ENCODE measurements at regions not wholly inside any gene's neighbourhood (a gene's known extent, or its start where the extent isn't known, plus 50 kb on each side); places are given as distances from the start of the nearest gene placed in this dataset.

DNA sequence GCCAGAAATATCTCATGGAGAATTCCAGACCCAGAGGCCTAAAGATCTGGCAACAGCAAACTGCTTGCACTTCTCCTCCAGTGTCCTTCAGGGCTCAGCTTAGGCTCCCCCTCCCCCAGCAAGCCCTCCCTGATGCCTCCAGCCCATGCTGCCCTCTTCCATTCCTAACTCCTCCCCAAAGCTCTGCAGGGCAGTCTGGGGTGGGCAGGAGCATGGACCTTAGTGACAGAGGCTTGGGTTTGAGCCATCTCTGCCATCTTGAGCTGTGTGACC lies 436.8 kb downstream of the PTPRU start:
- H2AFZ ChIP-seq (replicated peaks): no peak overlapping the region
- no peaks in the 10 kb centered on the region for H3K9me3 ChIP-seq (ENCODE audit: low read depth)
- DNase-seq (ENCODE audit: low spot score): no peak
- H3K79me2 ChIP-seq (ENCODE audit: low read depth): no peaks in the 10 kb centered on the region
- H3K9ac ChIP-seq: no peak overlapping the region
- H3K36me3 ChIP-seq: no peaks in the 10 kb centered on the region
- H3K4me1 ChIP-seq: no peaks in the 10 kb centered on the region
- Mint-ChIP-seq H3K36me3 (no peaks in the 10 kb centered on the region), H3K4me3 (peak overlapping the region; percentile 24), H3K4me1 (peaks cover 51% of the 10 kb centered on the region), H3K27me3 (ENCODE audit: insufficient read depth, low read depth) (peaks cover 14% of the 10 kb centered on the region), H3K9me3 (no peaks in the 10 kb centered on the region), H3K27ac (no peak overlapping the region)
- no peaks in the 10 kb centered on the region for H3K27me3 ChIP-seq
- no peak overlapping the region for H3K4me2 ChIP-seq
- no peaks in the 10 kb centered on the region for H4K20me1 ChIP-seq (ENCODE audit: low read depth)
- H3K4me3 ChIP-seq: no peak overlapping the region
- TF ChIP-seq CTCF (IDR thresholded peaks at IDR 0.05) (no peak), EZH2 (IDR thresholded peaks at IDR 0.05) (no peak), EZH2phosphoT487 (IDR thresholded peaks at IDR 0.05) (no peak)
- H3F3A ChIP-seq (ENCODE audit: low read depth): no peaks in the 10 kb centered on the region
- H3K27ac ChIP-seq: no peak overlapping the region

DNA sequence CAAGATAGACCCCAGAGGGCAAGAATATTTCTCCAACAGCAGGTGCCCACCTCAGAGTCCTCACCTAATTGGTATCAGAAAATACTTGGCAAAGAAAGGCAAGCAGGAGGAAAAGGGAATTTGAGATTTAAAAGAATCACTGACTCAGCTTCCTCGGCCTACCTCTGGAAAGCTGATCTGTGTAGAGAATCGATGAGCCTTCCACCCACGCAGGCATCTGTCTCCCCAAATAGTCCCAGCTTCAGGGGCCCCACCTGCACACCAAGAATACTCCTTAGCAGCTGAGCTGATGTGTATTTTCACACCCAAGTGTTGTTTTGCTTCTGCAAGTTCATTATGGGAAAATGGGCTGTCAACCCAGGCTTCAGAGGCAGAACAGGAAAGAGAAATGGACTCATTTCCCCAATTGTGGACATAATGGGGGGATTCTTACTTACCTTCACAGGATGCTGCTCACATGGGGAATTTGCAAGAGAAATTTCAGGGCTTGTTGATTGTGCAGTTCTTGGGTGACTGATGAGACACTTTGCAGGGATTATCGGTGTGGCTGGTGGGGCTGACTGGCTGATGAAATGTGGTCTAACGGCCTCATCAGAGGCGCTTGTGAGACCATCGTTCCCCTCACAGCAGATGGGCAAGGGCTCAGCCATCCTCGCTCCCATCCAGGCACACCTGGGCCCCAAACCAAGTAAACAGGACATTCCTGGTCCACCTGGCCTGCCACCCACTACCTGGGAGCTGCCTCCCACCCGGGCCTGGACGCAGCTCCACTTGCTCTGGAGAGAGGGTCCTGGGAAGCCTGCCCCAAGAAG lies 436.3 kb downstream of the PTPRU start:
- H3K27me3 ChIP-seq: no peaks in the 10 kb centered on the region
- no peak overlapping the region for H3K9ac ChIP-seq
- H3K27ac ChIP-seq: no peak overlapping the region
- TF ChIP-seq EZH2phosphoT487 (IDR thresholded peaks at IDR 0.05): no peak
- TF ChIP-seq CTCF (IDR thresholded peaks at IDR 0.05): no peak
- no peak for TF ChIP-seq EZH2 (IDR thresholded peaks at IDR 0.05)
- H3K4me1 ChIP-seq: no peaks in the 10 kb centered on the region
- H3K4me2 ChIP-seq: no peak overlapping the region
- H2AFZ ChIP-seq (replicated peaks): no peak overlapping the region
- H3K9me3 ChIP-seq (ENCODE audit: low read depth): no peaks in the 10 kb centered on the region
- Mint-ChIP-seq H3K9me3 (no peaks in the 10 kb centered on the region), H3K4me1 (peaks cover 51% of the 10 kb centered on the region), H3K36me3 (no peaks in the 10 kb centered on the region), H3K4me3 (no peak overlapping the region), H3K27me3 (ENCODE audit: insufficient read depth, low read depth) (peaks cover 14% of the 10 kb centered on the region), H3K27ac (peak overlapping the region; percentile 64)
- H3K4me3 ChIP-seq: no peak overlapping the region
- no peaks in the 10 kb centered on the region for H3K79me2 ChIP-seq (ENCODE audit: low read depth)
- H4K20me1 ChIP-seq (ENCODE audit: low read depth): no peaks in the 10 kb centered on the region
- no peak for DNase-seq (ENCODE audit: low spot score)
- H3F3A ChIP-seq (ENCODE audit: low read depth): no peaks in the 10 kb centered on the region
- no peaks in the 10 kb centered on the region for H3K36me3 ChIP-seq

GRCh38 chr1:29671446-29672356 lies 435.4 kb downstream of the PTPRU start:
- TF ChIP-seq EZH2 (IDR thresholded peaks at IDR 0.05): no peak
- TF ChIP-seq EZH2phosphoT487 (IDR thresholded peaks at IDR 0.05): no peak
- TF ChIP-seq CTCF (IDR thresholded peaks at IDR 0.05): no peak
- H3K4me1 Mint-ChIP-seq: peaks cover 48% of the 10 kb centered on the region
- H3K4me1 ChIP-seq: no peaks in the 10 kb centered on the region
- no peaks in the 10 kb centered on the region for H3K9me3 Mint-ChIP-seq
- H3K36me3 ChIP-seq: no peaks in the 10 kb centered on the region
- H3K9ac ChIP-seq: no peak overlapping the region
- H3K4me3 Mint-ChIP-seq: no peak overlapping the region
- H2AFZ ChIP-seq (replicated peaks): no peak overlapping the region
- H3K27me3 ChIP-seq: no peaks in the 10 kb centered on the region
- no peaks in the 10 kb centered on the region for H4K20me1 ChIP-seq (ENCODE audit: low read depth)
- DNase-seq (ENCODE audit: low spot score): no peak
- H3K27ac Mint-ChIP-seq: peak overlapping the region; percentile 64
- peaks cover 11% of the 10 kb centered on the region for H3K27me3 Mint-ChIP-seq (ENCODE audit: insufficient read depth, low read depth)
- no peaks in the 10 kb centered on the region for H3K36me3 Mint-ChIP-seq
- H3F3A ChIP-seq (ENCODE audit: low read depth): no peaks in the 10 kb centered on the region
- no peak overlapping the region for H3K27ac ChIP-seq
- no peak overlapping the region for H3K4me2 ChIP-seq
- no peak overlapping the region for H3K4me3 ChIP-seq
- no peaks in the 10 kb centered on the region for H3K9me3 ChIP-seq (ENCODE audit: low read depth)
- H3K79me2 ChIP-seq (ENCODE audit: low read depth): no peaks in the 10 kb centered on the region

Data from neural progenitor cell (in vitro differentiated cells).